GM19351 (cell line): ENCODE measurements at regions not wholly inside any gene's neighbourhood (a gene's known extent, or its start where the extent isn't known, plus 50 kb on each side); places are given as distances from the start of the nearest gene placed in this dataset.

ENCODE experiments used
- ATAC-seq: cut with Tn5 transposase; IDR thresholded peaks from one replicate; pipeline ENCODE4 v1.9.1; 2021; ENCODE audit warnings: mild to moderate bottlenecking, moderate library complexity; ENCODE audit not compliant: unreplicated experiment

DNA sequence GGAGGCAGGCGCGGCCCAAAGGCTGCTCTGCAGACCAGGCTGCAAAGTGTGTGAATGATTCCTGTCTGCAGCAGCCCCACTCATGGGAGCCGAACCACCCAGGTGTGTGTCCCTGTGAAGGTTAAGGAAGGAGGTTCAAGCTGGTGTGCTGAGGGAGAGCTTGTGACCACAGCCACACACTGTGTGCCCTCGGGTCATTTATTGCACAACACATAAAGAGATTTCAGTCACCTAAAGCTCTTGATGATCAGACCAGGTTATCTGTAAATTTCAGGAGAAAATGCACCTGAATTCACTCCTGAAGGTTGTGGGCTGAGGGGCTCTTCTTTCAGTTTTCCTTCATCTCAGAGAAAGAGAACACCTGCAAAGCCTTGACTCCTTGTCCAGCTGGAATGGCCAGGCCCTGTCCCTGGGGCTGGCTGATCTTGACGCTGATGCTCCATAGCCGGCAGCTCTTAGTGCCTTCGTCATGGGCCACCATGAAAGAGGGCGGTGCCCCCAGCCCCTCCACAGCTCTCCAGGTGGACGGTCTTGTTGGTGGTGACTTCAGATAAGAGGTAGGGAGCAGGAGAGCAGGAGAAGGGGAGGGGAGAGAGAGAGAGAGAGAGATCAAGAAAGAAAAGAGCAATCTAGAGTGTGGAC is 110.8 kb upstream of the C1QTNF9B start:
- ATAC-seq: no peak

DNA sequence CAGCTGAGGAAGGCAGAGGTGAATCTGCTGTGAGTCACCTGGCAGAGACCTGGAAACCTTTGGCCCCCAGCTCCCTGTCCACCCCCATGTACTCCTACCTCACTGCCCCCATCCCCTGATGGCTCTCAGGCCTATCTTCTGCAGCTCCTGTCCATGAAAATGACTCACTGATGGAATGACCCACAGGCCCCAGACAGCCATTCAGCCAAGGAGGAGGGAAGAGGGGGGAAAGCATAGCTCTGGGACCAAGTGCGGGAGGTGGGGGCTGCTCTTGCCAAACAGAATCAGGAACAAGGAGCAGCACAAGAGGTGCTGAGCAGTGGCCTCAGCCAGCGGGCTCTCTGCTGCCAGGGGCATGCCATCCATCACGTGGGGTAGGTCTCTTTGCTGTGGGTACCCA is 111.4 kb upstream of the C1QTNF9B start:
- no peak for ATAC-seq

DNA sequence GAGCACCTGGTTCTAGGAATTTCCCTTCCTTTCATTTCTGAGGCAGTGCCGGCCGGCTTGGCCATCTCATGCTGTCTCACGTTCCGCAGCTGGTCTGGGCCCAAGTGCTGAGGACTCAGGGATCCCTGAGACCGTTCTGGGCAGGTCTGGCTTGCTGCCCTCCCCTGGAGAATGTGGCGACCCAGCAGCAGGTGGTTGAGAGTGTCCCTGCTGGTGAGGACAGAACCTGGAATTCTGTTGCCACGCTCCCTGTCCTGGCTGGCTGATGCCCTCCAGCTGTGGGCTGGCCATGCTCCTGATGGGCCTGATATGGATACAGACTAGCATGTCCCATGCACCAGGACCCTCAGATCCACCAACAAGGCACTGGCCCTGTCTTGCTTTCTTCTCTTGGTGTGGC is 114.0 kb upstream of the C1QTNF9B start:
- no peak for ATAC-seq

DNA sequence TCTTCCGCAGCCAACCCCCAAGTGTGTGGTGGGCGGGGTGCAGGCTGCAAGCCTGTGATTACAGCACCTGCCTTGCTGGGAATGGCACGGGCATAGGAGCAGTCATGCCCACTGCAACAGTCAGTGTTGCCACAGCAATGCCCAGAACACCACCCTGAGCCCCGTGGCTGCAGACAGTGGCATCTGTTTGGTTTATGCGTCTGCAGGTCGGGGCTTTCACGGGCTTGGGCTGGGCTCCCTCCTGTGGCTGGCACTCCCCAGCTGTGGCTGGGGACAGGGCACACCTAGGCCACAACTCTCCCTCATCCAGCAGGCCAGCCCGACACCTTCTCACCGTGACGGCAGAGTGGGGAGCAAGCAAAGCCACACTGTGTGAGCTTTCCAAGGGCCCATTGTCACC is 115.3 kb upstream of the C1QTNF9B start:
- ATAC-seq: no peak

DNA sequence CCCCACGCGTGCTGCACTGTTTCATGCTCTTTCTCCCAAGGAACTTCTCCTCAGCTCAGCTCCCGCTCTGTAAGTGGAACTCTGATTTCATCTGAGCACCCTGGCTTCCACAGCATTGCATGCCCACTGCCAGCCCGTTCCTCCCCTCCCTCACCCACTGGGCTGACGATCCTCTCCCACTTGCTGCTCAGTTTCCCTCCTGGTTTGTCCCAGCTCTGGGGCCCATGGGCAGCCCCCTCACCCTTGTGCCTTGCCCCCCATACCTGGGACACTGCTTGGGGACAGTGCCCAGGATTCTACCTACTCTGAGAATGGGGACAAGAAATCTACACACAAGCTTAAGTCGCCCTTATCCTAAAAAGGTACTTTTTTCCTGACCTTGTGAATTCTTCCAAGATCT is 115.9 kb upstream of the C1QTNF9B start:
- ATAC-seq: no peak

DNA sequence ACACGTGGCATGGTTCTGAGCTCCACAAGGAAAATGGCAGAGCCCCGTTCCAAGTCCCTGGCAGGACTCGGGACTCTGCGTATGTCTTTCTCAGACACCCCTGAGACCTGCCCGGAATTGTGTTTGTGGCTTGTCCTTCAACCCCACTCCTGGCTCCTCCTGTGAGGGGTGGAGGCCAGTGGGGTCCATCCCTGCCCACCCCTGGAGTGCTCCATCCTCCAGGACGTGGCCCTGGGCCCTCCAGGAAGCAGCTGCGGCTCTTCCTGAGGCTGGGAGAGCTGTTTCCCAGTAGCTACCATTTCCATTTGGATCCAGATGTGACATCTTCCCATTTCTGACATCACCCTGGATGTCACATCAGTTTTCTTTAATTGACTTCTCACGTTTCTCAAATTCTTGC is 118.7 kb upstream of the C1QTNF9B start:
- no peak for ATAC-seq

DNA sequence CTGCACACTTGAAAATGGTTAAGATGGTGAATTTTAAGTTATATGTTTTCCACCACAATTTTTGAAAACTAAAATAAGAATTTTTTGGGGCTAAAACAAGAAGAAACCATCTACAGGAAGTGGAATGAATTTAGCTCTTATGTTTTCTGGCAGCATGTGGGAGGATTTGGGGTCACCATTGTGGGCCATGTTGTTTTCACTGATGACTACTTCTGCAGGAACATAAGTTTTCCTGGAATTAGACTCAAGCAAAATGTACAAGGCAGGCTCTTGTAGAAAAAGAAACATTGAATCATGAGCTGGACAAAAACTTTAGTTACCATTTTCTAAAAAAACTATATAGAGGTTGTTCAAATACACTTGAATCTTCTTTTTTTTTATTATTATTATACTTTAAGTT is 125.3 kb upstream of the C1QTNF9B start:
- no peak for ATAC-seq

DNA sequence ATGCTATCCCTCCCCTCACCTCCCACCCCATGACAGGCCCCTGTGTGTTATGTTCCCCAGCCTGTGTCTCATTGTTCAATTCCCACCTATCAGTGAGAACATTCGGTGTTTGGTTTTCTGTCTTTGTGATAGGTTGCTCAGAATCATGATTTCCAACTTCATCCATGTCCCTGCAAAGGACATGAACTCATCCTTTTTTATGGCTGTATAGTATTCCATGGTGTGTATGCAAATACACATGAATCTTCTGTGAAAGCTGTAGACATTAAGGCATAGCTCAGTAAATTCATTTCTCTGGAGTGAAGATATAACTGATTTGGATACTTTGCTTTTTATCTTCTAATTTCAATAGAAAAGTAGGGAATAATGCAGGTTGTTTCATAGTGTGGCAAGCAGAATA is 125.8 kb upstream of the C1QTNF9B start:
- ATAC-seq: no peak

DNA sequence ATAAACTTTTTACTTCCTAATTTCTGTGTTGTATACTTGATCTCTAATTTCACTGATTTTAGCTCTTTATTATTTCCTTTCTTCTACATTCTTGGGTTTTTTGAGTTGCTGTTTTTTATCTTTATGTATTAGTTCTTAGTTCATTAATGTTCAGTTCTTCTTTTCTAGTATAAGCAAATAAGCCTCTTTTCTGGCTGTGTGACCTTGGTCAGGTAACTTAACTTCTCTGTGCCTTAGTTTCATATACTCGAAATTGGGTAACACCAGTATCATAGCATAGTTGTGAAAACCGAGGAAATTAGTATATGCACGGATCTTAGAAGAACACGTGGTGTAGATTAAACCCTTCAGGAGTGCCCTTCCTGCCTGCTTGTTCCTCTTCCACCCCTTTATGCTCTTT is 130.2 kb upstream of the C1QTNF9B start:
- ATAC-seq: no peak

DNA sequence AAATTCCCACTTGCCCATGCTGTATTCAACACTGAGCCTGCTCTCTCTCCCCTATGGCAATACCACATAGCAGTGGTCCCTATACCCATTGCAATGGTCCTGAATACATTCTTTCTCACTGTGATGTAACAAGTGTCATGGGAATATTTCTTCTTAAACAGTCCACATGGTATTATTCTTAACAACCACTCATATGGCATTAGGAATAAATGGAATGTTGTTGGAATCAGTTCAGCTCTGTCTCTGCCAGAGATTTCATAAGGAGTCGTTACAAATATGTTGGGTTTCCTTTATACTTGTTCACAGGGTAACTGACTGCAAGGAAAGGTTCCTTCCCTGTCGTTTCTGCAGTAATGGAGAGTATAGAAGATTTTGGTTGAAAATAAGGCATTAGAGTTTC is 128.3 kb upstream of the SPATA13 start:
- ATAC-seq: no peak

DNA sequence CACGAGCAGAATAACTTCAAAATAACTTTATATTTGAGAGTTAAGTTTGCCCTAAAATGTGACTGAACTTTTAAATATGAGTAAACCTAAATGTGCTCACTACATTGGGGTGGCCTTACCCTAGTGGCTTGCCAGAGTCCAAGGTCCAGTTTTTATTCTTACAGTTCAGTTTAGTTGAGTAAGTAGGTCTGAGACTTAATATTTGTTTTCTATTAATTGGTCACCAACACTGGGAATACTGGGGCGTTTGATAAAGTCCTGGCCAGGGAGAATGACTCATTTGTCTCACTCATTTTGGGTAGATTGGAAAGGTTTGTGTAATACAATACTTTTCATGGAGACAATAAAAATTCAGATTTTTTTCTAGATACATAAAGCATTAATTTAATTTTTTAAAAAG is 127.8 kb upstream of the SPATA13 start:
- ATAC-seq: no peak

DNA sequence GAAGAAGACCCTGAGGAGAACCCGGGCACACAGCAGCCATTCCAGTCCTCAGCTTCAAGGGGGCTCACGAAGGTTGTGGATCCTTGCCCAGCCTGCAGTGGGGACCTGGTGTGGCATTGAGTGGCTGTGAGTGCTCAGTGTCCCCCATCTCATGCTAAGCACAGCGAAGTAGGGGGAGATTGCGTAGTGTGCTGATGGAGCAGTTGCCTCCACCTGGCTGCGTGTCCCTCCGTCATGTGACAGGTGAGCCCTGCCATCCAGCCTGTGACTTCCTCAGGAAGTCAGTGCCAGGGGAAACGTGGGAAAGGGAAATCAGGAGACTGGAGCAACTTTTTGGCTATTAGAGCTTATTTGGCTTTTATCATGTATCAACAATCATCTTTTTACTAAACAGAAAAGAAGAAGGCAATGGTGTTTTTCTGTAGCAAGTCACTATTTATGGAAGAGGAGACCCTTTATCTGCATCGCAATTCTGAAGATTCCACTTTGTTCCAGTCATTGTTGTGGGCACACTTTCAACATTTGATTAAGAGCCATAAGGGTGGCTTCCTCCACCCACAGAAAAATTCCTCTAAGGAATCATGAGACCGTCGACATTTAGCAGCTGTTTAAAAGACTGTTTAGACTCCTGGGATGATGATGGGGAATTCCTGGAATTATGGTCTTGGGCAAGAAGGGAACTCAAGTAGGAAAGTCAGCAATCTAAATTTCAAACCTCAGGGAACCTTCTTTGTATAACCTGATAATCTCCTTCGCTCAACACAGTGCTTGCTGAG is 126.8 kb upstream of the SPATA13 start:
- no peak for ATAC-seq

DNA sequence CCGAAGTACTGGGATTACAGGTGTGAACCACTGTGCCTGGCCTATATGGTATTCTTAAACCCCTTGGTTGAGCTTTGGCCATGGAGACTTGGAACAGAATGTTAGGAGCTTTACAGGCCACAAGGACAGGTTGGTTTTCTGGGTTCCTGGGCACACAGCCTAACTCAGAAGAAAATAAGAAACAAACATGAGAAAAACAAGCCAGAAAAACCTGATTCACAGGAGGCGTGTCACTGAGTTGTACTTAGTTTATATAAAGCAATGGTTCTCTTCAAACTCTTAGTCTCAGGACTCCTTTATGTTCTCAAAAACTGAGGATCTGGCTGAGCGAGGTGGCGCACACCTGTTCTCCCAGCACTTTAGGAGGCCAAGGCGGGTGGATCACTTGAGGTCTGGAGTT is 125.1 kb upstream of the SPATA13 start:
- no peak for ATAC-seq

DNA sequence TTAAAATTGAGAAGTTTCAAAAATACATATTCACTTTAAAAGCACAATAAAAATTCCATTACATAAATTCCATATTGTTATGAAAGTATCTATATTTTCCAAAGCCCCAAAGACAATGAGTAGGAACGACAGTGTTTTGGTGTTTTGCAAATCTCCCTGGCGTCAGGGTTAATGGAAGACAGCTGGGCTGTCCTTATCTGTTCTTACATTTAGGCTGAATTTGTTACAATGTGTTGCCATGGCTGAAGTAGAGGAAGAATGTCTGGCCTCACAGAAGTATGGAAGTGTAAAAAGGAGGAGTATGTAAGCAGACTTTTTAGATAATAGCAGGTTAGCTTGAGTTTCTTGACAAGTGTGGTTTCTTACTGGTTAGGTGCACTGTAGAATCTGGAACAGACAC is 124.4 kb upstream of the SPATA13 start:
- no peak for ATAC-seq

DNA sequence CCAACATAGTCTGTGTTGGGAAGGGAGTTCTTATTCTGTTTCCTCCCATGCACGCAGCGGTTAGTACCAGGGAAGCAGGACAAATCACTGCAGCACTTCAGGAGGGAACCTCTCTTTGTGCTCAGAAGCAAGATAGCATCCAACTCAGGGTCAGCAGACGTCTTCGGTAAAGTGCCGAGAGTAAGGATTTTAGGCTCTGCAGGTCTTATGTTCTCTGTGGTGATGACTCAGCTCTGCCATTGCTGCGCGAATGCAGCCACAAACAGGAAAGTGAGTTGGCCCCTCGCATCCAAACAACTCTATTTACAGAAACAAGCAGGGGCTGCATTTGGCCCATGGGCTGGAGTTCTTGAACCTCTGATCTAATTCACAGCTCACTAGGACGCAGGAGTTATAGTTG is 122.1 kb upstream of the SPATA13 start:
- ATAC-seq: no peak

DNA sequence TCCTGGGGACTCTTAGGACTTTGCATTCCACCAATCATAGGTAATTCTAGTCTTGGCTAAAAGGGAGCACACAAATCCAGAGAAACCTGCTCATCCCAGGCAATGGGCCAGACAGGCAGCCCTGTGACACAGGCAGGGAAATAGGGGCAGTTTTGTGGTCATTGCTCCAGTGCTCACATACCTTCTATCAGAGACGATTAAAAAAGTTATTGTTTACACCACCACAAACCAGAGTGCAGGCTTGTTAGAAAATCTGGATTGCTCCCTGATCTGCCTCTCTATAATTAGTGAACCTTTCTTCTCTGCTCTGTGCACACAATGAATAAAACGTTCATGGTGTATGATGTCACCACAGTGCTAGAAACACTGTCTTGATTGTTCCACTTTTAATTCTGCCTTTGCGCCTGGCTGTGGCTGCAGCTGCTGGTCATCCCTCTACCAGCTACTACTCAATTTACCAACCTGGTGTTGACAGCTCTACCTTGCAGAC is 121.6 kb upstream of the SPATA13 start:
- ATAC-seq: no peak

DNA sequence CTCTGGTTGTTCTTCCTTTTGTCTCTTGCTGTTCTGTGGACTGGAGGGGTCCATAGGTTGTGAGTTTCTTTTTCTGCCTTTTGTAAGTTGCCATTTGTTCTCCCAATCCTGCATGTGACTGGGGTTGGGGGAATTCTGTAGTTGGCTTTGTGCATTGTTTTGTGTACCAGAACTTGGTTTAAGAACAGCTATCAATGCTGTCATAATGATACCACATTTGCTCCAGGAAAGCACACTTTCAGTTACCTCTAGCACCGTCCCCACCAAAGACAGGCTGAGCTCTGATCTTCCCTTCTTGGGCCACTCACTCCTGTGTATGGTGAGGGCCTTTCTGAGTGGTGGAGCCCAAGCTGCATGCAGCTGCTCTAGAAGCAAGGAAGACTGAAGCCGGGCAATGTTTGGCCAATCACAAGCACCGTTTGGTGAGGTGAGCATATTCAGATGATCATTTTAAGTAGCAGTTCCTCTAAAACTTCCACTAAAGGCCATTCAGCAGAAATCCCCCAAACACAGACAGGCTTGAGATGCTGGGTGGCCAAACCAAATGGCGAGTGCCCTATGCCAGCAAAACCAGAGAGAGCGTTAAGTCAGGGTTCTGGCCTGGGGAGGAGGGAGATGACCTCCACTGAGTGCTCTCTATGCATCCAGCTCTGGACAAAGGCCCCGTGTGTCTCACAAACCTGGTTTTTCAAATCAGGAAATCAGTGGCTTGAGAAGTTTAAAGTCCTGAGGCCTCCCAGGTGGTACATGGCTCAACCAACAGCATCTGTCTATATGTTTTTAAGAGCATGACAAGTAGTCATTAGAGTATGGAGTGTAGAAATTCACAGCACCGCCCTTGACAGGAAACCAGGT is 120.7 kb upstream of the SPATA13 start:
- peak; percentile 82 for ATAC-seq

DNA sequence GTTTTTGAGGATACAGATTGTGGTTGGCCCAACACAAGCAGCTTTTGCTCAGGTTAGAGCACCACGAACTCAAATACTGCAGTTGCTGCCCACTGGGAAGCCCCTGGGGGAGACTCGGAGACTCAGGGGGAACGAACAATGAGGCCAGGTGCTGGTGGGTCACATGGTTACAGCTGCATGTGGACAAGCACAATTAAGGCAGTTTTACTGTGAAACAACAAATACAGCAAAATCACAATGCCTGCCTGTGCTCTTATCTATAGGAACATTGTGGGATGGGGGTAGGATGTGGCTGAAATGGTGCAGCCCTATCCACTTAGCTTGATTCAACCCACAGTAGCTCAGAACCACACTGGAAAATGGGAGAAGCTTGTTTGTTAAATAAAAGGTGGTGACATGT is 119.7 kb upstream of the SPATA13 start:
- no peak for ATAC-seq

DNA sequence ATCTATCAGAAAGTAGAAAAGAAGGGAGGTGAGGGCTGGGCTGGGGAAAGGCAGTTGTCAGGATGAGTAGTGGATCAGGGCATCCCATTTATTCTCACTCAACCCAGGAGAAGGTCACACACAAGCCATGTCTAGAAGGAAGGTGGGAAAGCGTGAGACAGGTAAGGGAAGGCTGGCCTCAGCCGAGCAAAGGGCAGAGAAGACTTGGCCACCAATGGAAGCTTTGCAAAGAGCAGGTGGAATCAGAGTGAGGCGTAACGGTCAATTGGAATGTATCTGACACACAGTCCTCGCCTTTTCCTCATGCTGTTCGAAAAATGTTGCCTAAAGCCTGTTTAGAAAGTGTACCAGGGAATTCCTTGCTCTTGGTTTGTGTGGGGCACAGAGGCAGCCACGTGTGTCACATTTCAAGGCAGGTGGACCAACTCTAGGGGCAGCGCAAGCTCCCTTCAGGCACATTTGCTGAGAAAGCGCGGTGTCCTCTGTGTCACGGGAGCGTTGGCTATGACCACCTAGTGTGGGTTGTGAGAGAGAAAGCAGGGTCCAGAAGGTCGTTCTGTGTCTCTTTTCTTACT is 118.8 kb upstream of the SPATA13 start:
- ATAC-seq: no peak

DNA sequence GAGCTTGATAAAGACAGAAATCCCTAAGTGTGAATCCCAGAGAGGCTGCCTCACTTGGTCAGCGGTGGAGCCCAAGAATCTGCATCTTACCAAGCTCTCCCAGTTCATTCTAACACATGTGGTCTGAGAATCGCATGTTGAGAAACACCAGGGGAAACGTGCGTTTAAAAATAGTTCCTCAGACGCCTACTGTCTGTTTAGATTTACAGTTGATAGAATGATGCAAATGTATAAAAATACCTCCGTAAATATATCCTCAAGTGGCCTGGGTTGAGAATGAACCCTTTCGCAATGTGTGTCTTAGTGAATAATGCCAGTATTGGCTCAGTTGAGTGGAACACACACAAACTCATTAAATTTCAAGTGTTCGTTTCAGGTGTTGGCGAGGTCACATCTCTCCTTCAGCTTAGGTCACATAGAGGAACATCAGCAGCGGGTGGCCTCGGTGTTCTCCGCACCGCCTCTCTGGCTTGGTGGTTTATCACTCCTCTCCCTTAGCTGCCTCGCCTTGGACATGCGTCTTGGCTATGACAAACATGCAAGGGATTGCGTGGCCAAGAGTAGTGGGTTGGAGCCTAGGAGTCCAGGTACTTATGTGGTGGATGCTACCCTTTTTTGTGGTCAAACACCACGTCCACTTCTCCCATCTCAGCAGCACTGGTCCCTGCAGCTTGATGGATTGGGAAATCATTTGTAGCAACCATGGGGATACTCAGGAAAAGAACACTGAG is 117.6 kb upstream of the SPATA13 start:
- no peak for ATAC-seq
